Prostate gland (tissue), 2 donors: ENCODE measurements at regions not wholly inside any gene's neighbourhood (a gene's known extent, or its start where the extent isn't known, plus 50 kb on each side); places are given as distances from the start of the nearest gene placed in this dataset.

Experiments used
- DNase-seq: peaks from one replicate; pipeline ENCODE4 v3.0.0-alpha.2; 2019; ENCODE audit warnings: low spot score
- H3K27ac ChIP-seq, 2 donors: fragments of 200-600 bp; sonication (generic); 2 replicates each; pipeline ENCODE4 v1.5.1; 2017 to 2019
- H3K27me3 ChIP-seq: fragments of 200-600 bp; sonication (generic); replicated peaks from 2 replicates; pipeline ENCODE4 v1.5.1; 2019; ENCODE audit not compliant: insufficient read depth
- H3K36me3 ChIP-seq, 2 donors: fragments of 200-600 bp; sonication (generic); 1 replicate in 1 of 2; 2 replicates in 1 of 2; pipeline versions ENCODE4 v1.5.1 to v1.8.1; 2017 to 2019
- H3K4me1 ChIP-seq: fragments of 200-600 bp; sonication (generic); replicated peaks from 2 replicates; pipeline ENCODE4 v1.5.1; 2019
- H3K4me3 ChIP-seq, 2 donors: fragments of 200-600 bp; sonication (generic); 2 replicates each; pipeline ENCODE4 v1.5.1; 2017 to 2019
- H3K9me3 ChIP-seq: fragments of 200-600 bp; sonication (generic); 2 replicates; pipeline ENCODE4 v1.5.1; 2017
- CTCF ChIP-seq, 4 experiments: fragments of 200-600 bp in 2 of 4; fragments of 450-650 bp in 2 of 4; sonication (generic) in 2 of 4; IDR thresholded peaks; 1 replicate in 3 of 4; 2 replicates in 1 of 4; pipeline ENCODE4 v1.5.1; 2016 to 2019; ENCODE audit warnings: antibody characterized with exemption in 4 of 4, mild to moderate bottlenecking in 2 of 4, moderate library complexity in 2 of 4
- POLR2A ChIP-seq: fragments of 450-650 bp; IDR thresholded peaks from one replicate; pipeline ENCODE4 v1.6.1; 2016; ENCODE audit warnings: antibody characterized with exemption, mild to moderate bottlenecking
- POLR2AphosphoS5 ChIP-seq: sonication (generic); formaldehyde crosslinking; IDR thresholded peaks from one replicate; pipeline ENCODE4 v1.6.1; 2017; ENCODE audit warnings: antibody characterized with exemption
- WGBS: methylation state at CpG from one replicate; pipeline ENCODE4 v1.1.5; 2018; 5-methylcytosine and 5-hydroxymethylcytosine counted together
- intact Hi-C: fragments of 100-400 bp; cut with DNase I; formaldehyde crosslinking; loops from one replicate; pipeline ENCODE4 v1.14.2; 2022

GRCh38 chr16:85309656-85310587 lies 197.7 kb upstream of the CIBAR2 start:
- H3K4me1 ChIP-seq = no peaks in the 10 kb centered on the region

GRCh38 chr16:85310868-85311585 lies 198.8 kb upstream of the CIBAR2 start:
- no peaks in the 10 kb centered on the region for H3K4me1 ChIP-seq
- no peak overlapping the region for H3K4me3 ChIP-seq
- no peaks in the 10 kb centered on the region for H3K36me3 ChIP-seq
- H3K27ac ChIP-seq = no peak overlapping the region
- TF ChIP-seq POLR2AphosphoS5 (no peak), POLR2A (no peak), CTCF (IDR thresholded peaks at IDR 0.05) (no peak)
- no peaks in the 10 kb centered on the region for H3K27me3 ChIP-seq
- intact Hi-C loops = no loop called here
- no peak for DNase-seq
- H3K9me3 ChIP-seq = no peaks in the 10 kb centered on the region
- WGBS = 73% methylated on average over 27 of the region's 27 CpGs

More at GRCh38 chr16:85309656-85310587, 197.7 kb upstream of the CIBAR2 start:
- DNase-seq = no peak
- H3K9me3 ChIP-seq = no peaks in the 10 kb centered on the region
- no peak overlapping the region for H3K4me3 ChIP-seq
- intact Hi-C loops = no loop called here
- H3K36me3 ChIP-seq = no peaks in the 10 kb centered on the region
- H3K27me3 ChIP-seq = no peaks in the 10 kb centered on the region
- WGBS = 69% methylated on average over 36 of the region's 37 CpGs
- H3K27ac ChIP-seq = peak overlapping the region; percentile 14 to 21
- TF ChIP-seq POLR2A (no peak), CTCF (IDR thresholded peaks at IDR 0.05) (no peak), POLR2AphosphoS5 (peak; percentile 11)

- Histone ChIP-seq H3K4me3 (no peak overlapping the region), H3K4me1 (no peaks in the 10 kb centered on the region), H3K27me3 (no peaks in the 10 kb centered on the region), H3K36me3 (no peaks in the 10 kb centered on the region), H3K9me3 (no peaks in the 10 kb centered on the region), H3K27ac (no peak overlapping the region)
- WGBS = 89% methylated on average over 14 of the region's 14 CpGs
- DNase-seq = no peak
- intact Hi-C loops = no loop called here
- TF ChIP-seq CTCF (IDR thresholded peaks at IDR 0.05) (no peak), POLR2A (no peak)
Observed at GRCh38 chr16:85311741-85312140, 199.5 kb upstream of the CIBAR2 start.

GRCh38 chr16:85312174-85312573 lies 199.9 kb upstream of the CIBAR2 start:
- intact Hi-C loops = no loop called here
- Histone ChIP-seq H3K4me3 (no peak overlapping the region), H3K4me1 (no peaks in the 10 kb centered on the region), H3K36me3 (no peaks in the 10 kb centered on the region), H3K27me3 (no peaks in the 10 kb centered on the region), H3K27ac (no peak overlapping the region), H3K9me3 (no peaks in the 10 kb centered on the region)
- no peak for DNase-seq
- WGBS = 82% methylated on average over 11 of the region's 11 CpGs
- TF ChIP-seq POLR2A (no peak), CTCF (IDR thresholded peaks at IDR 0.05) (no peak), POLR2AphosphoS5 (no peak)
